Endothelial cell of umbilical vein (primary cell): ENCODE measurements at regions not wholly inside any gene's neighbourhood (a gene's known extent, or its start where the extent isn't known, plus 50 kb on each side); places are given as distances from the start of the nearest gene placed in this dataset.

Experiments
- BruUV-seq: library from RNA; stranded (reverse); fragments of 400-500 nt; replicated peaks from 2 replicates; lab custom pipeline; 2021; lab: Mats Ljungman, UMichigan
- CTCF ChIA-PET: fragments of 300-600, 350-600 bp; sonication (Branson Sonifier 250); formaldehyde crosslinking; loops from one replicate; lab custom pipeline; 2021; ENCODE audit warnings: antibody characterized with exemption, inconsistent platforms; lab: Charles Lee
- POLR2A ChIA-PET: fragments of 300-600, 350-600 bp; sonication (Branson Sonifier 250); formaldehyde crosslinking; loops from one replicate; lab custom pipeline; 2021; ENCODE audit warnings: antibody characterized with exemption, inconsistent platforms; lab: Charles Lee
- DNase-seq: peaks from one replicate; pipeline ENCODE4 v3.0.0-alpha.2; 2011; ENCODE audit warnings: low read depth, low spot score
- FAIRE-seq: peaks from 2 replicates; lab custom pipeline; 2011; peaks lifted over from hg19 to GRCh38; lab: Jason Lieb, UNC
- H2AFZ ChIP-seq: 2 replicates; pipeline ENCODE4 v1.6.0; 2012; ENCODE audit warnings: low read depth, low read length, control low read depth, inconsistent platforms
- H3K27ac ChIP-seq: 2 replicates; pipeline ENCODE4 v1.5.1; 2011; ENCODE audit warnings: low read depth, mild to moderate bottlenecking, control low read depth, low read length, moderate library complexity; ENCODE audit not compliant: insufficient read depth
- H3K27me3 ChIP-seq, 2 experiments: 2 replicates each; pipeline versions ENCODE4 v1.6.0 to v1.6.1; 2011; ENCODE audit warnings: low read length in 2 of 2, mixed read lengths in 1 of 2; ENCODE audit not compliant: control insufficient read depth in 2 of 2, insufficient read depth in 2 of 2
- H3K36me3 ChIP-seq, 2 experiments: 2 replicates in 1 of 2; 3 replicates in 1 of 2; pipeline ENCODE4 v1.5.1; 2011; ENCODE audit warnings: low read length in 2 of 2, mild to moderate bottlenecking in 1 of 2, moderate library complexity in 1 of 2; ENCODE audit not compliant: control insufficient read depth in 2 of 2, insufficient read depth in 2 of 2; ENCODE audit errors: extremely low read depth in 1 of 2
- H3K4me1 ChIP-seq: 3 replicates; pipeline ENCODE4 v1.5.1; 2011; ENCODE audit warnings: mild to moderate bottlenecking, low read length; ENCODE audit not compliant: control insufficient read depth, insufficient read depth; ENCODE audit errors: extremely low read depth
- H3K4me2 ChIP-seq: 2 replicates; pipeline ENCODE4 v1.6.1; 2011; ENCODE audit warnings: low read length, control low read depth, mixed read lengths; ENCODE audit not compliant: insufficient read depth
- H3K4me3 ChIP-seq, 3 experiments: fragments of 200-600 bp in 1 of 3; sonication (generic), shearing (Covaris generic) in 1 of 3; replicated peaks in 1 of 3; 2 replicates each; pipeline ENCODE4 v1.5.1; 2011 to 2016; ENCODE audit warnings: control low read depth in 3 of 3, low read length in 3 of 3, mild to moderate bottlenecking in 2 of 3, inconsistent platforms in 1 of 3, low read depth in 1 of 3, moderate library complexity in 1 of 3; ENCODE audit not compliant: insufficient read depth in 1 of 3
- H3K79me2 ChIP-seq: 2 replicates; pipeline ENCODE4 v1.6.0; 2012; ENCODE audit warnings: low read length, inconsistent platforms; ENCODE audit not compliant: control insufficient read depth, insufficient read depth
- H3K9ac ChIP-seq: replicated peaks from 2 replicates; pipeline ENCODE3; 2011; ENCODE audit warnings: low read length, control low read depth; ENCODE audit not compliant: insufficient read depth; ENCODE audit errors: extremely low read depth
- H3K9me1 ChIP-seq: replicated peaks from 3 replicates; pipeline ENCODE4 v1.6.0; 2011; ENCODE audit warnings: mild to moderate bottlenecking, low read length; ENCODE audit not compliant: control insufficient read depth, insufficient read depth; ENCODE audit errors: extremely low read depth
- H3K9me3 ChIP-seq: replicated peaks from 2 replicates; pipeline ENCODE4 v1.5.1; 2012; ENCODE audit warnings: low read length, inconsistent platforms; ENCODE audit not compliant: control insufficient read depth, insufficient read depth
- H4K20me1 ChIP-seq: replicated peaks from 2 replicates; pipeline ENCODE3; 2011; ENCODE audit warnings: mild to moderate bottlenecking, low read length; ENCODE audit not compliant: control insufficient read depth, insufficient read depth; ENCODE audit errors: extremely low read depth
- EZH2 ChIP-seq: IDR thresholded peaks from 2 replicates; pipeline ENCODE4 v1.6.1; 2012; ENCODE audit warnings: borderline replicate concordance, low read depth, mild to moderate bottlenecking, moderate library complexity, low read length, inconsistent platforms; ENCODE audit not compliant: severe bottlenecking
- FOS ChIP-seq: IDR thresholded peaks from 2 replicates; pipeline ENCODE4 v1.6.1; 2011; ENCODE audit warnings: mild to moderate bottlenecking, low read length, moderate library complexity, borderline replicate concordance; ENCODE audit not compliant: insufficient read depth
- GATA2 ChIP-seq: IDR thresholded peaks from 2 replicates; pipeline ENCODE4 v1.7.0; 2011; ENCODE audit warnings: low read depth, mild to moderate bottlenecking, moderate library complexity, mixed read lengths, low read length; ENCODE audit not compliant: insufficient read length, insufficient read depth
- JUN ChIP-seq: IDR thresholded peaks from 2 replicates; pipeline ENCODE4 v1.6.1; 2011; ENCODE audit warnings: borderline replicate concordance, low read depth; ENCODE audit not compliant: insufficient read length, insufficient read depth
- MYC ChIP-seq: IDR thresholded peaks from one replicate; pipeline ENCODE4 v1.6.1; 2011; ENCODE audit warnings: mild to moderate bottlenecking, low read depth, low read length
- POLR2A ChIP-seq: IDR thresholded peaks from 2 replicates; pipeline ENCODE4 v1.6.1; 2012; ENCODE audit warnings: low read depth, mild to moderate bottlenecking, control low read depth, low read length
- POLR2AphosphoS5 ChIP-seq: IDR thresholded peaks from 2 replicates; pipeline ENCODE4 v1.6.1; 2012; ENCODE audit warnings: low read depth, mild to moderate bottlenecking, control low read depth, low read length, moderate library complexity; ENCODE audit not compliant: insufficient read depth
- dilution Hi-C: fragments of 300-500 bp; cut with MboI; formaldehyde crosslinking; loops from one replicate; pipeline ENCODE4 v1.15.0; 2019; ENCODE audit warnings: low sequenced_read_pairs; ENCODE audit not compliant: extremely low pct_ligation_motif_present
- intact Hi-C: fragments of 100-400 bp; cut with micrococcal nuclease; formaldehyde crosslinking; loops from one replicate; pipeline ENCODE4 v1.10.0; 2022
- TF ChIP-seq, protein P1 (sequence below), 2 donors: IDR thresholded peaks; 1 replicate in 1 of 2; 2 replicates in 1 of 2; pipeline ENCODE4 v1.5.1; 2011; ENCODE audit warnings: low read length in 2 of 2, mild to moderate bottlenecking in 2 of 2, moderate library complexity in 2 of 2, control low read depth in 1 of 2, inconsistent platforms in 1 of 2, low read depth in 1 of 2; ENCODE audit not compliant: insufficient read depth in 1 of 2; ENCODE audit errors: extremely low read depth in 1 of 2

DNA sequence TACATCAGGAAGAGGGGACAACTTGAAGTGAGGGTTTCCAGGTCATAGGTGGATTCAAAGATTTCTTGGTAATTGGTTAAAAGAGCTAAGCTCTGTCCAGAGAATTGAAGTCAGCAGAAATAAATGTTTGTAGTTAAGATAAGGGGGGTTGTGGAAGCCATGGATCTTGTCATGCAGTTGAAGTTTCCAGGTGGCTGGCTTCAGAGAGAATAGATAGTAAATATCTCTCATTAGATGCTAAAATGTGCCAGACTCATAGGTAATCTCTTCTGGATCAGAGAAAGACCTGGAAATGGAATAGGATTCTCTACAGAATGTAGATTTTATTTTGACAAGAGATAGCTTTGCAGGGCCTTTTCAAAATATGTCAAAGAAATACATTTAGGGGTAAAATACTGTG, 491.7 kb downstream of the PRR16 start:
- TF ChIP-seq POLR2A (no peak), MYC (no peak), POLR2AphosphoS5 (no peak), GATA2 (no peak), FOS (no peak)
- TF ChIP-seq, protein P1, sequence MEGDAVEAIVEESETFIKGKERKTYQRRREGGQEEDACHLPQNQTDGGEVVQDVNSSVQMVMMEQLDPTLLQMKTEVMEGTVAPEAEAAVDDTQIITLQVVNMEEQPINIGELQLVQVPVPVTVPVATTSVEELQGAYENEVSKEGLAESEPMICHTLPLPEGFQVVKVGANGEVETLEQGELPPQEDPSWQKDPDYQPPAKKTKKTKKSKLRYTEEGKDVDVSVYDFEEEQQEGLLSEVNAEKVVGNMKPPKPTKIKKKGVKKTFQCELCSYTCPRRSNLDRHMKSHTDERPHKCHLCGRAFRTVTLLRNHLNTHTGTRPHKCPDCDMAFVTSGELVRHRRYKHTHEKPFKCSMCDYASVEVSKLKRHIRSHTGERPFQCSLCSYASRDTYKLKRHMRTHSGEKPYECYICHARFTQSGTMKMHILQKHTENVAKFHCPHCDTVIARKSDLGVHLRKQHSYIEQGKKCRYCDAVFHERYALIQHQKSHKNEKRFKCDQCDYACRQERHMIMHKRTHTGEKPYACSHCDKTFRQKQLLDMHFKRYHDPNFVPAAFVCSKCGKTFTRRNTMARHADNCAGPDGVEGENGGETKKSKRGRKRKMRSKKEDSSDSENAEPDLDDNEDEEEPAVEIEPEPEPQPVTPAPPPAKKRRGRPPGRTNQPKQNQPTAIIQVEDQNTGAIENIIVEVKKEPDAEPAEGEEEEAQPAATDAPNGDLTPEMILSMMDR (IDR thresholded peaks at IDR 0.05; ENCODE audit: extremely low read depth in 1 of 2, insufficient read depth in 1 of 2, low read depth in 1 of 2, low read length in 2 of 2) = no peak
- CTCF ChIA-PET = no interaction called here
- no TSS peak for BruUV-seq
- no peaks in the 10 kb centered on the region for H4K20me1 ChIP-seq
- no peaks in the 10 kb centered on the region for H3K27me3 ChIP-seq
- no peak overlapping the region for H3K9ac ChIP-seq
- no peaks in the 10 kb centered on the region for H3K9me3 ChIP-seq
- H3K27ac ChIP-seq = no peak overlapping the region
- H3K36me3 ChIP-seq = no peaks in the 10 kb centered on the region
- H3K4me2 ChIP-seq = no peak overlapping the region
- no peak for FAIRE-seq
- intact Hi-C loops = no loop called here
- dilution Hi-C loops = no loop called here
- H3K4me1 ChIP-seq = no peaks in the 10 kb centered on the region
- no peak overlapping the region for H2AFZ ChIP-seq
- no peaks in the 10 kb centered on the region for H3K79me2 ChIP-seq
- no peak for DNase-seq
- H3K4me3 ChIP-seq = no peak overlapping the region
- POLR2A ChIA-PET = no interaction called here
- H3K9me1 ChIP-seq = no peaks in the 10 kb centered on the region

DNA sequence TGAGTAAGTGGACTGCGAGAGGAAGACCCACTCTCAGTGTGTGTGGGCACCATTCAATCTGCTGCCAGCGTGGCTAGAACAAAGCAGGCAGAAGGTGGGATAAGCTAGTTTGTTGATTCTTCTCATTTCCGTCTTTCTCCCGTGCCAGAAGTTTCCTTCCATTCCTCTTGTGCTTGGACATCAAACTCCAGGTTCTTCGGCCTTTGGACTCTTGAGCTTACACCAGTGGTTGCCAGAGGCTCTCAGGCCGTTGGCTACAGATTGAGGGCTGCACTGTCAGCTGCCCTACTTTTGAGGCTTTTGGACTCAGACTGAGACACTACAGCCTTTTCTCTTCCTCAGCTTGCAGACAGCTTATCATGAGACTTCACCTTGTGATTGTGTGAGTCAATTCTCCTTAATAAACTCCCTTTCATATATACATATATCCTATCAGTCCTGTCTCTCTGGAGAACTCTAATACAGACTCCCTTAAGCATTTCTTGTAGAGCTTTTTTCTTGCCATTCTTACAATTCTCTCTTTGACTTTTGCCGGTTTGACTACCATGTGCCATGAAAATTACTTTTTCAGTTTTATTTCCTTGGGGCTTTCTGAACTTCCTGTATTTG, 494.9 kb downstream of the PRR16 start:
- no peak overlapping the region for H3K9ac ChIP-seq
- H3K4me2 ChIP-seq = no peak overlapping the region
- POLR2A ChIA-PET = no interaction called here
- CTCF ChIA-PET = interaction anchor here (2.0 kb wide), 1 partner anchor 12 kb away, joined by 8 read pairs; no protein-coding TSS in a partner anchor
- H3K4me1 ChIP-seq = no peaks in the 10 kb centered on the region
- no peaks in the 10 kb centered on the region for H3K27me3 ChIP-seq
- no peak for DNase-seq
- dilution Hi-C loops = no loop called here
- FAIRE-seq = no peak
- no peaks in the 10 kb centered on the region for H4K20me1 ChIP-seq
- BruUV-seq = no TSS peak
- H3K27ac ChIP-seq = no peak overlapping the region
- no peak overlapping the region for H2AFZ ChIP-seq
- H3K9me1 ChIP-seq = no peaks in the 10 kb centered on the region
- no peaks in the 10 kb centered on the region for H3K79me2 ChIP-seq
- H3K4me3 ChIP-seq = no peak overlapping the region
- H3K9me3 ChIP-seq = no peaks in the 10 kb centered on the region
- no peaks in the 10 kb centered on the region for H3K36me3 ChIP-seq
- TF ChIP-seq GATA2 (no peak), MYC (no peak), POLR2A (no peak), EZH2 (no peak), FOS (no peak), JUN (no peak)
- intact Hi-C loops = no loop called here
